ENCODE measurements at regions not wholly inside any gene's neighbourhood (a gene's known extent, or its start where the extent isn't known, plus 50 kb on each side); places are given as distances from the start of the nearest gene placed in this dataset.

DNA sequence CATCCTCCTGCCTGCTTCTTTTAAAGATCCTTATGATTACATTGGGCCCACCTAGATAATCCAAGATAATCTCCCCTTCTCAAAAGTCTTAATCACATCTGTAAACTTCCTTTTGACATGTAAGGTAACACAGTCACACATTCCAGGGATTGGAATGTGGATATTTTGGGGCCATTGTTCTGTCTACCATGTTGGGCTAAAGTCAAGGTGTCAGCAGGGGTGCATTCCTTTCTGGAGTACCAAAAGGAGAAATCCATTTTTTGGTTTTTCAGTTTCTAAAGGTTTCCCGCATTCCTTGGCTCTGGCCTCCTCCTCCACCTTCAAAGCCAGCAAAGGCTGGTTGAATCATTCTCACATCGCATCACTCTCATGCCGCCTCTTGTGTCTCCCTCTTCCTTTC is 197.6 kb upstream of the NFE2L3 start:
- H4K20me1 ChIP-seq (ENCODE audit: insufficient read depth): no peaks in the 10 kb centered on the region
- H2AFZ ChIP-seq (ENCODE audit: low read depth, low read length): no peak overlapping the region
- H3F3A ChIP-seq (ENCODE audit: insufficient read depth, low read length, poor library complexity, severe bottlenecking): no peaks in the 10 kb centered on the region
- no peaks in the 10 kb centered on the region for H3K36me3 ChIP-seq (ENCODE audit: insufficient read depth, low read length)
- no peak overlapping the region for H3K9ac ChIP-seq (ENCODE audit: low read length)
- no peak overlapping the region for H3K27ac ChIP-seq (ENCODE audit: low read length)
- H3K9me2 ChIP-seq (ENCODE audit: insufficient read depth, low read length): no peaks in the 10 kb centered on the region
- peaks cover 31% of the 10 kb centered on the region for H3K27me3 ChIP-seq (ENCODE audit: insufficient read depth, low read depth, low read length)
- no peak overlapping the region for H3K4me3 ChIP-seq (ENCODE audit: low read length)
- H3K4me2 ChIP-seq (ENCODE audit: low read length): no peak overlapping the region
- no peaks in the 10 kb centered on the region for H3K9me3 ChIP-seq (ENCODE audit: low read length)
- no peak for TF ChIP-seq SMC3 (conservative IDR thresholded peaks at IDR 0.05; ENCODE audit: poor library complexity)
- TF ChIP-seq CTCF (IDR thresholded peaks at IDR 0.05; ENCODE audit: poor library complexity, severe bottlenecking): no peak
- no peak for TF ChIP-seq MXI1 (conservative IDR thresholded peaks at IDR 0.05; ENCODE audit: poor library complexity, severe bottlenecking)
- TF ChIP-seq RAD21 (conservative IDR thresholded peaks at IDR 0.05): no peak
- no peak for TF ChIP-seq EP300 (conservative IDR thresholded peaks at IDR 0.05; ENCODE audit: poor library complexity, severe bottlenecking)
- TF ChIP-seq EZH2 (IDR thresholded peaks at IDR 0.05; ENCODE audit: borderline replicate concordance, insufficient read depth, low read length, poor library complexity, severe bottlenecking): no peak
- TF ChIP-seq POLR2AphosphoS5 (IDR thresholded peaks at IDR 0.05): no peak
- TF ChIP-seq, protein P1, sequence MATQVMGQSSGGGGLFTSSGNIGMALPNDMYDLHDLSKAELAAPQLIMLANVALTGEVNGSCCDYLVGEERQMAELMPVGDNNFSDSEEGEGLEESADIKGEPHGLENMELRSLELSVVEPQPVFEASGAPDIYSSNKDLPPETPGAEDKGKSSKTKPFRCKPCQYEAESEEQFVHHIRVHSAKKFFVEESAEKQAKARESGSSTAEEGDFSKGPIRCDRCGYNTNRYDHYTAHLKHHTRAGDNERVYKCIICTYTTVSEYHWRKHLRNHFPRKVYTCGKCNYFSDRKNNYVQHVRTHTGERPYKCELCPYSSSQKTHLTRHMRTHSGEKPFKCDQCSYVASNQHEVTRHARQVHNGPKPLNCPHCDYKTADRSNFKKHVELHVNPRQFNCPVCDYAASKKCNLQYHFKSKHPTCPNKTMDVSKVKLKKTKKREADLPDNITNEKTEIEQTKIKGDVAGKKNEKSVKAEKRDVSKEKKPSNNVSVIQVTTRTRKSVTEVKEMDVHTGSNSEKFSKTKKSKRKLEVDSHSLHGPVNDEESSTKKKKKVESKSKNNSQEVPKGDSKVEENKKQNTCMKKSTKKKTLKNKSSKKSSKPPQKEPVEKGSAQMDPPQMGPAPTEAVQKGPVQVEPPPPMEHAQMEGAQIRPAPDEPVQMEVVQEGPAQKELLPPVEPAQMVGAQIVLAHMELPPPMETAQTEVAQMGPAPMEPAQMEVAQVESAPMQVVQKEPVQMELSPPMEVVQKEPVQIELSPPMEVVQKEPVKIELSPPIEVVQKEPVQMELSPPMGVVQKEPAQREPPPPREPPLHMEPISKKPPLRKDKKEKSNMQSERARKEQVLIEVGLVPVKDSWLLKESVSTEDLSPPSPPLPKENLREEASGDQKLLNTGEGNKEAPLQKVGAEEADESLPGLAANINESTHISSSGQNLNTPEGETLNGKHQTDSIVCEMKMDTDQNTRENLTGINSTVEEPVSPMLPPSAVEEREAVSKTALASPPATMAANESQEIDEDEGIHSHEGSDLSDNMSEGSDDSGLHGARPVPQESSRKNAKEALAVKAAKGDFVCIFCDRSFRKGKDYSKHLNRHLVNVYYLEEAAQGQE (IDR thresholded peaks at IDR 0.05; ENCODE audit: borderline replicate concordance): no peak
- no peak for TF ChIP-seq TAF1 (IDR thresholded peaks at IDR 0.05; ENCODE audit: low read depth)
- no peaks in the 10 kb centered on the region for H3K79me2 ChIP-seq (replicated peaks; ENCODE audit: insufficient read depth, low read length)

DNA sequence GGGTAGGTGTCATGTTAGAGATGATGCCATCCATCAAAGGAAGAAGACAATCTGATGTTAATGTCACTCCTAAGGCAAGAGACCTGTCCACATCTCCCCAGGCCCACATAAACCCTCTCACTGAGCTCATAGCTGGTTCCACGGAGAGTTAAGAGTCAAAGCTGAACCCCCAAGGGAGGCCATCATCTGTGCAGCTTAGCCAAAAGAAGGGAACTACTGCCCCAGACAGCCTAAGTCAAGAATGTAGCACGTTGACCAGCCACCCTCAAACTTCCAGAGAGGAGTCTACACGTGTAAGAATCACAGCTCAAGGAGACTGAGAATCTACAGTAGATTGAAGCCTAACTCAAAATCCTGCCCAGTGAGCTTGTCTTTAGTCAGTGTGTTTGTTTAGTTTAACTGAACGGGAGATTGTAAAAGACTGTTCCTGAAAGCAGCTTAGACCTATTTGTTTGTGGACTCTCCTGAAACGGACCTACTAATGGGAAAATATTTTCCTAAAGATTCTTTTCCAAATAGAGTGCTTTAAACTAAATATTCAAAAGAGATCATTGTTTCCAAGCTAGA is 192.7 kb upstream of the NFE2L3 start:
- H3K9ac ChIP-seq (ENCODE audit: low read length): no peak overlapping the region
- peaks cover 4% of the 10 kb centered on the region for H3K27me3 ChIP-seq (ENCODE audit: insufficient read depth, low read depth, low read length)
- no peak overlapping the region for H2AFZ ChIP-seq (ENCODE audit: low read depth, low read length)
- no peaks in the 10 kb centered on the region for H3K9me2 ChIP-seq (ENCODE audit: insufficient read depth, low read length)
- no peak for TF ChIP-seq POLR2AphosphoS5 (IDR thresholded peaks at IDR 0.05)
- TF ChIP-seq, protein P1 (IDR thresholded peaks at IDR 0.05; ENCODE audit: borderline replicate concordance): no peak
- no peak for TF ChIP-seq SMC3 (conservative IDR thresholded peaks at IDR 0.05; ENCODE audit: poor library complexity)
- no peak for TF ChIP-seq CTCF (IDR thresholded peaks at IDR 0.05; ENCODE audit: poor library complexity, severe bottlenecking)
- no peak for TF ChIP-seq EZH2 (IDR thresholded peaks at IDR 0.05; ENCODE audit: borderline replicate concordance, insufficient read depth, low read length, poor library complexity, severe bottlenecking)
- no peak for TF ChIP-seq RAD21 (conservative IDR thresholded peaks at IDR 0.05)
- no peak for TF ChIP-seq EP300 (conservative IDR thresholded peaks at IDR 0.05; ENCODE audit: poor library complexity, severe bottlenecking)
- no peak for TF ChIP-seq MXI1 (conservative IDR thresholded peaks at IDR 0.05; ENCODE audit: poor library complexity, severe bottlenecking)
- no peak for TF ChIP-seq TAF1 (IDR thresholded peaks at IDR 0.05; ENCODE audit: low read depth)
- no peak overlapping the region for H3K27ac ChIP-seq (ENCODE audit: low read length)
- H3K9me3 ChIP-seq (ENCODE audit: low read length): no peaks in the 10 kb centered on the region
- no peaks in the 10 kb centered on the region for H4K20me1 ChIP-seq (ENCODE audit: insufficient read depth)
- no peaks in the 10 kb centered on the region for H3K79me2 ChIP-seq (replicated peaks; ENCODE audit: insufficient read depth, low read length)
- H3K36me3 ChIP-seq (ENCODE audit: insufficient read depth, low read length): no peaks in the 10 kb centered on the region
- no peak overlapping the region for H3K4me2 ChIP-seq (ENCODE audit: low read length)
- H3F3A ChIP-seq (ENCODE audit: insufficient read depth, low read length, poor library complexity, severe bottlenecking): no peaks in the 10 kb centered on the region
- no peak overlapping the region for H3K4me3 ChIP-seq (ENCODE audit: low read length)

All from neural cell (in vitro differentiated cells).